Prostate gland (tissue), 2 donors: ENCODE measurements at regions not wholly inside any gene's neighbourhood (a gene's known extent, or its start where the extent isn't known, plus 50 kb on each side); places are given as distances from the start of the nearest gene placed in this dataset.

Experiments
- CTCF ChIP-seq, 4 experiments: fragments of 200-600 bp in 2 of 4; fragments of 450-650 bp in 2 of 4; sonication (generic) in 2 of 4; IDR thresholded peaks; 1 replicate in 3 of 4; 2 replicates in 1 of 4; pipeline ENCODE4 v1.5.1; 2016 to 2019; ENCODE audit warnings: antibody characterized with exemption in 4 of 4, mild to moderate bottlenecking in 2 of 4, moderate library complexity in 2 of 4
- POLR2A ChIP-seq: fragments of 450-650 bp; IDR thresholded peaks from one replicate; pipeline ENCODE4 v1.6.1; 2016; ENCODE audit warnings: antibody characterized with exemption, mild to moderate bottlenecking
- POLR2AphosphoS5 ChIP-seq: sonication (generic); formaldehyde crosslinking; IDR thresholded peaks from one replicate; pipeline ENCODE4 v1.6.1; 2017; ENCODE audit warnings: antibody characterized with exemption

GRCh38 chr5:124417196-124417595 is 329.2 kb downstream of the ZNF608 start:
- TF ChIP-seq CTCF (IDR thresholded peaks at IDR 0.05) (no peak), POLR2AphosphoS5 (no peak), POLR2A (no peak)
